ENCODE measurements at regions not wholly inside any gene's neighbourhood (a gene's known extent, or its start where the extent isn't known, plus 50 kb on each side); places are given as distances from the start of the nearest gene placed in this dataset.

- Histone ChIP-seq H3K36me3 (no peaks in the 10 kb centered on the region), H3K4me3 (no peak overlapping the region), H3K9me3 (no peaks in the 10 kb centered on the region), H3K4me1 (peaks cover 0 to 5% (median 0%) of the 10 kb centered on the region in 3 donors), H3K27me3 (peaks cover 18% of the 10 kb centered on the region), H3K27ac (no peak overlapping the region)
- 48 to 58% methylated on average over 2 of the region's 2 CpGs for WGBS, 2 donors (ENCODE audit: low coverage in 1 of 2)
- no peak for ATAC-seq
- TF ChIP-seq POLR2AphosphoS5 (IDR thresholded peaks at IDR 0.05) (no peak), POLR2A (IDR thresholded peaks at IDR 0.05) (no peak), EP300 (IDR thresholded peaks at IDR 0.05) (no peak)
- TF ChIP-seq, protein P1, sequence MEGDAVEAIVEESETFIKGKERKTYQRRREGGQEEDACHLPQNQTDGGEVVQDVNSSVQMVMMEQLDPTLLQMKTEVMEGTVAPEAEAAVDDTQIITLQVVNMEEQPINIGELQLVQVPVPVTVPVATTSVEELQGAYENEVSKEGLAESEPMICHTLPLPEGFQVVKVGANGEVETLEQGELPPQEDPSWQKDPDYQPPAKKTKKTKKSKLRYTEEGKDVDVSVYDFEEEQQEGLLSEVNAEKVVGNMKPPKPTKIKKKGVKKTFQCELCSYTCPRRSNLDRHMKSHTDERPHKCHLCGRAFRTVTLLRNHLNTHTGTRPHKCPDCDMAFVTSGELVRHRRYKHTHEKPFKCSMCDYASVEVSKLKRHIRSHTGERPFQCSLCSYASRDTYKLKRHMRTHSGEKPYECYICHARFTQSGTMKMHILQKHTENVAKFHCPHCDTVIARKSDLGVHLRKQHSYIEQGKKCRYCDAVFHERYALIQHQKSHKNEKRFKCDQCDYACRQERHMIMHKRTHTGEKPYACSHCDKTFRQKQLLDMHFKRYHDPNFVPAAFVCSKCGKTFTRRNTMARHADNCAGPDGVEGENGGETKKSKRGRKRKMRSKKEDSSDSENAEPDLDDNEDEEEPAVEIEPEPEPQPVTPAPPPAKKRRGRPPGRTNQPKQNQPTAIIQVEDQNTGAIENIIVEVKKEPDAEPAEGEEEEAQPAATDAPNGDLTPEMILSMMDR (IDR thresholded peaks at IDR 0.05): no peak
Measured at GRCh38 chr4:159484864-159485263, 382.0 kb downstream of the RAPGEF2 start.

DNA sequence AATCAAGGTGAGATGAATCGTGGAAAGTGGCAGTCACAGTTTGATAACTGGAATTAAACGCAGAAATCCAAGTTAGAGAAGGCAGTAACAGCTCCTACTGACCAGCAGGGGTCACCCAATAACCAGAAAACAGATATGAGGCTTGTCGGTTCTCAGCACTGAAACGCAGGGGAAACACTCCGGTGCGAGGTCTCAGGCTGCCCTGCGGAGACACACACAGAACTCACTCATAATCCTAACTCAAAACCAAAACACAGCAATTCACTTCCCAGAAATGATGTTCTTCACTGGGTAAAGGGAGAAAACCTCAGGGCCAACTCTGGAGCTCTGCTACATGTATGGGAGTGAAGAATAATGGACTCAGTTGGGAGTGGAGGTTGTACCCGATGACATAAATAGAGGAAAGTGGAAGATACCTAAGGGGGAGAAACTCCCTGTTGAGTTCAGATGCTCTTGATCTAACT lies 384.4 kb downstream of the RAPGEF2 start:
- Histone ChIP-seq H3K4me3 (no peak overlapping the region), H3K36me3 (no peaks in the 10 kb centered on the region), H3K27ac (no peak overlapping the region), H3K9me3 (peaks cover 0 to 5% (median 0%) of the 10 kb centered on the region in 3 donors), H3K4me1 (peaks cover 0 to 5% (median 0%) of the 10 kb centered on the region in 3 donors), H3K27me3 (peaks cover 18% of the 10 kb centered on the region)
- peak; percentile 69 for ATAC-seq
- TF ChIP-seq, protein P1 (IDR thresholded peaks at IDR 0.05): peak in 3 of 4 experiments; percentile 46 to 81 (median 58)
- TF ChIP-seq POLR2AphosphoS5 (IDR thresholded peaks at IDR 0.05): no peak
- WGBS, 2 donors (ENCODE audit: low coverage in 1 of 2): 3 to 29% methylated on average over 3 to 6 of the region's 8 CpGs

GRCh38 chr4:159489646-159490045 lies 386.8 kb downstream of the RAPGEF2 start:
- no peak for ATAC-seq
- Histone ChIP-seq H3K4me3 (no peak overlapping the region), H3K9me3 (peaks cover 0 to 5% (median 0%) of the 10 kb centered on the region in 3 donors), H3K27me3 (peaks cover 10% of the 10 kb centered on the region), H3K27ac (no peak overlapping the region), H3K36me3 (no peaks in the 10 kb centered on the region), H3K4me1 (peaks cover 0 to 5% (median 0%) of the 10 kb centered on the region in 3 donors)
- no peak for TF ChIP-seq POLR2AphosphoS5 (IDR thresholded peaks at IDR 0.05)
- TF ChIP-seq EP300 (IDR thresholded peaks at IDR 0.05): no peak
- no peak for TF ChIP-seq POLR2A (IDR thresholded peaks at IDR 0.05)
- TF ChIP-seq, protein P1 (IDR thresholded peaks at IDR 0.05): no peak
- 67 to 88% methylated on average over 1 of the region's 1 CpG for WGBS, 2 donors (ENCODE audit: low coverage in 1 of 2)

DNA sequence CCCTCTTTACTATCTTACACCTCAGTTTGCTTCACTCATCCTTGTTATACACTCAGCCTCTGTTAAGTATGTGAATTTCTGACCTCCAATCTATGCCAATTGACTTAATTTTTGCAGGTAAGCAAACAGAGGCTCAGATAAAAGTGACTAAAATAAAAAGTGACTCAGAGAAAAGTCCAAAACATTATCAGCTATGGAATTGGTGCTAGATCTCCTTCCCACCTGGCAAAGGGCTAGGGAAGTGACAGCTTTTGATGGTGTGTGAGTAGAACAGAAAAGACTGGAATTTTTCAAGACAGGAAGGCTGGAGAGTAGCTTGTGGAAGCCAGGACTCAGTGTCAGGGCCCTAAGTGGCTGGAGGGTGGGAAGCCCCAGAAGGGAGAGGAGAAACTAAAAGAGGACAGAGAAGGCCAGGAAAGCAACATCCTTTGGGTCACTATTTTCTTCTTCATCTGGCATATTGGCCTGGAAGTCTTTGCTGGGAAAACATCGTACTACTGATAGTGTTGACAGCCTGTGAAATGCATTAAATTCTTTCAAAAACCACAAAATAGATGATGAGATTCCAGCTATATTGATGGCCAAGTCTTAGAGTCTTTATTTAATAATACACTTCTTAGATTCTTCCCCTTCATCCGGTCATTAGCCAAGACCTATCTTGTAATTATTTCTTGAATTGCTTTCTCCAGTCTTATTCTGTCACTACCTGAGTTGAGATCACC lies 392.8 kb downstream of the RAPGEF2 start:
- H3K27ac ChIP-seq: no peak overlapping the region
- peaks cover 0 to 5% (median 0%) of the 10 kb centered on the region in 3 donors for H3K9me3 ChIP-seq
- no peak for TF ChIP-seq EP300 (IDR thresholded peaks at IDR 0.05)
- TF ChIP-seq, protein P1 (IDR thresholded peaks at IDR 0.05): no peak
- no peak for TF ChIP-seq POLR2AphosphoS5 (IDR thresholded peaks at IDR 0.05)
- TF ChIP-seq POLR2A (IDR thresholded peaks at IDR 0.05): no peak
- no peaks in the 10 kb centered on the region for H3K27me3 ChIP-seq
- 68 to 79% methylated on average over 2 of the region's 2 CpGs for WGBS, 2 donors (ENCODE audit: low coverage in 1 of 2)
- H3K4me3 ChIP-seq: no peak overlapping the region
- H3K36me3 ChIP-seq: no peaks in the 10 kb centered on the region
- peaks cover 0 to 4% (median 0%) of the 10 kb centered on the region in 3 donors for H3K4me1 ChIP-seq
- ATAC-seq: no peak

- ATAC-seq: no peak
- no peaks in the 10 kb centered on the region for H3K36me3 ChIP-seq
- TF ChIP-seq POLR2A (IDR thresholded peaks at IDR 0.05): no peak
- peaks cover 0 to 4% (median 0%) of the 10 kb centered on the region in 3 donors for H3K4me1 ChIP-seq
- H3K27me3 ChIP-seq: no peaks in the 10 kb centered on the region
- no peak overlapping the region for H3K27ac ChIP-seq
- no peak overlapping the region for H3K4me3 ChIP-seq
- WGBS, 2 donors (ENCODE audit: low coverage in 1 of 2): 60 to 100% methylated on average over 1 of the region's 1 CpG
- H3K9me3 ChIP-seq: peaks cover 0 to 5% (median 0%) of the 10 kb centered on the region in 3 donors
Measured at GRCh38 chr4:159496248-159496647, 393.4 kb downstream of the RAPGEF2 start.

Measured in gastroesophageal sphincter (tissue), 4 donors.